ENCODE measurements at regions not wholly inside any gene's neighbourhood (a gene's known extent, or its start where the extent isn't known, plus 50 kb on each side); places are given as distances from the start of the nearest gene placed in this dataset.

DNA sequence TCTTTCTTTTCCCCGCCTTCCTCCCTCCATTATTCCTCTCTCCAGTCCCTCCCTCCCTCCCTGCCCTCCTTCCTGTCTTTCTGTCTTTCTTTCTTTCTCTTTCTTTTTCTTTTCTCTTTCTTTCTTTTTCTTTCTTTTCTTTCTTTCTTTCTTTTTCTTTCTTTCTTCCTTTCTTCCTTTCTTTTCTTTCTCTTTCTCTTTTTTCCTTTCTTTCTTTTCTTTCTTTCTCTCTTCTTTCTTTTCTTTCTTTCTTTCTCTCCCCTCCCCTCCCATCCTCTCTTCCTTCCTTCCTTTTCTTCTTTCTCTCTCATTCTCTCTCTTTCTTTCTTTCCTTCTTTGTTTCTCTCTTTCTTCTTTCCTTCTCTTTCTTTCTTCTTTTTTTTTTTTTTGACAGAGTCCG lies 402.2 kb upstream of the PLXNA2 start:
- no peak for DNase-seq

- no peak for DNase-seq
Measured at GRCh38 chr1:208648146-208648545, 404.0 kb upstream of the PLXNA2 start.

DNA sequence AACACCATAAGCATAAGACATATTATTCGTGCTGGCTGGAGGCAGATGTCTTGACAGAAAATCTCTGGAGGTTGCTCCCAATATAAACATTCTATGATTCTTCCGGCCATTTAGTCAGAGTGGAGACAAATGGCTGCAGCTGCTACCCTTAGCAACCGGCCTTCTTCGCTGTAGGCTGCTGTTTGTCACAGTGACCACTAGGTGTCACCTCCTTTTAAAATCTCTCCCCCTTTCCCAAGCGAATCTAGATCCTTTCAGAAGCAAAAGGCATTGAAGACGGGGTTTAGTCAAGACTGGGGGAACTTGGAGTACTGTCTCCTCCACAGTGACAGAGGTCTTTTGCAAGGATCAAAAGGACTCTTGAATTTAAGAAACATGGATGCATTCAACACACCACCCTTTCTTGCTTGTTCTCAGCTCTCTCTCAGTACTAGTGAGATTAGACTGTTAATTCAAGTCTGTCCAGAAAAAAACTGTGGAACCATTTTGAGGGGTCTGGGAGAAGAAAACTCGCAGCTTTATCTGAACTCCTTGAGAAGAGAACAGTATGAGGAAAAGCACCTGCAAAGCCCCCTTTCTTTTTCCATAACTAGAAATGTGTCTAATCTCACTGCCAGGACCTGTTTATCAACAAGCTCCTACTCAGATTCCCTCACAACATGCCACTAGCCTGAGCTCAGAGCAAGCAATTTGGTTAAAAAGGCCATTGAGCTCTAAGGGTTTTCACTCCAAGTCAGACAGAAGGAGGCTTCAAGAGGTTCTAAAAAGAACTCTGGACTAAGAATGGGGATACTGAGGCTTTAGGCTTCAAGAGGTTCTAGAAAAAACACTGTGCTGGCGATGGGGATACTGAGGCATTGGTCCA lies 408.3 kb upstream of the PLXNA2 start:
- peak; percentile 52 for DNase-seq

DNA sequence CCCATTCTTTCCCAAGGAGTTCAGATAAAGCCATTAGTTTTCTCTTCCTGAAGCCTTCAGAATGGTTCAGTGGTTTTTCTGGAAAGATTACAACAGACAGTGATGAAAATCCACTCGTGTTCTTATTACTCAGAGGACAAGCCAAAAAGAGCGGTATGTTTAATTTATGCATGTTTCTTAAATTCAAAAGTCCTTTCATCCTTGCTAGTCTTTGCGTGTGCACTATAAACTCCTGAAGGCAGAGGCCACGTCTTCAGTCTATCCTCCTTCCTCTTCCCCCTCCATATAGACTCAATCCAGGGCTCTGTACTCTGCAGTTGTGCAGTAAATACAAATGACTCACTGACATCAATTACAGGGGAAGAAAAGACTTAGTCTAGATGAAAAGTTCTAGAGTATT lies 409.2 kb upstream of the PLXNA2 start:
- DNase-seq = no peak

GRCh38 chr1:208654241-208654640 lies 410.1 kb upstream of the PLXNA2 start:
- peak; percentile 6 for DNase-seq

GRCh38 chr1:208665936-208666335 lies 421.8 kb upstream of the PLXNA2 start:
- no peak for DNase-seq

DNA sequence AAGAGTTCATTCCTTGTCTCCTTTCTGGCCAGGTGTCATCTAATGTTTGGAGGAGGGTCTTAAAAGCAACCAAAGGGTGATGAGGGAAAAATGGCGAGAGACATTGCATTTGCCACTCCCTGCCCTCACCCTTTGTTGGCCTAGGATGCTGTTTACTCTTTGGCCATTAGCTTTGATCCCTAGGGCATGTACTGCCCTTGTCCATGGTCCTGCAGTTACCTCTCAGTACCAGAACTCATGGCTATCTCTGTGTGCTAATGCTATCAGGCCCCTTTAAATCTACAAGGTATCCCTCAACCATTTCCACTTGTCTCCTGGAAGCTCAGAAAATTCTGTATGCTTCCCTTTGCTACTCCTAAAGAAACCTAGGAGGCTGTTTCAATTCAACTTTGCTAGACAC lies 424.8 kb upstream of the PLXNA2 start:
- no peak for DNase-seq

- DNase-seq = no peak
Measured at GRCh38 chr1:208670778-208671177, 426.6 kb upstream of the PLXNA2 start.

GRCh38 chr1:208681878-208682663 lies 437.9 kb upstream of the PLXNA2 start:
- no peak for DNase-seq

DNA sequence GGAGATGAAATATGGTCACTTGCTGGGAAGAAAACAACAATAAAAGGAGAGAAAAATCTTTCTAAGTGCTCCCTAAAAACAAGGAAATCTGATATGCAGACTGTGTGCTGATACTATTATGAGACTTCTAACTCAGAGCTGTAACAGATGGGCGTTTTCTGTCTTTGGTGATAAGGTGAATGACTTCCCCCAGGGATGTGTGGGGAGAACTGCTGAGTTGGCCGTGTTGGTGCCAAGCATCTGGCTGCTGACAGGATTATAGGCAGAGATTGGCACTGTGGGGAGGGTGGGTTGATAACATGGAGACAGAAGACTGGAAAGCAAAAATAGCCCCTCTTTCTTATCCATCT lies 438.5 kb upstream of the PLXNA2 start:
- no peak for DNase-seq

GRCh38 chr1:208683141-208683540 lies 439.0 kb upstream of the PLXNA2 start:
- no peak for DNase-seq

DNA sequence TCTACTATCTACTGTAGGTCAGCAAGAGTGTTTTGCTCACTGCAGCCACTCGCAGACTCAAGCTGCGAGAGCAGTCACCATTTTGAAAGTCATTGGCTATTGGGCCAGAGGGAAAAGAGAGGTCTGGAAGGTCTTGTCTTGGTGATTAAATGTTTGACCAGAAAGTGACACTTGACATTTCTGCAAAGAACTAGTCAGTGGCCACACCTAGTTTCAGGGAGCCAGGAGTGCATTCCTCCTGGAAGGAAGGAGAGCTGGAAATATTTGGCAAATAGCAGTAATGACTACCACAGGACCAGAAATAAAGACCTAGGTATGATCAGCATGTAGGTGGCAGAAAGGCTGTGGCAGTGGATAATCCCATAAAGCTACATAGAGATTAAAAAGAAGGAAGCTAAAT lies 440.0 kb upstream of the PLXNA2 start:
- DNase-seq = no peak

GRCh38 chr1:208686592-208686991 lies 442.4 kb upstream of the PLXNA2 start:
- DNase-seq = no peak

- DNase-seq = no peak
Measured at GRCh38 chr1:208688656-208689315, 444.6 kb upstream of the PLXNA2 start.

- no peak for DNase-seq
Measured at GRCh38 chr1:208691012-208691411, 446.8 kb upstream of the PLXNA2 start.

DNA sequence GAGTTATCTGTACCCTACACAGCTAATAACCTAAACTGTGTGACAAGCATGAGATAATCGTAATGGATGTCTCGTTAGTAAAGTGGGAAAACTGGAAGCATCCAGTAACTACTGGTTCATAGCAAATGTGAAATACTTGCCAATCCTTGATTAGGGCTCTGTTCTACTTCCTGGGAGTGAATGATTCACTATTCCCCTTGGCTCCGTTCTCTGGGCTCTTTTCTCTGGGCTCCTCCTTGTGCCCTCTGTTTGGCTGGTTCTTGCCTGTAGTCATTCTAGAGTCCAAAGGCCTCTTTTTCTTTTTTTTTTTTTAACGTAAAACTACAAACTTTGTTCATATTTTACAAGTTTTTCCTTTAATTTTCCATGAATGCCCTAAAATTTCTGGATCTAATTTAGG lies 465.8 kb upstream of the PLXNA2 start:
- no peak for DNase-seq

DNA sequence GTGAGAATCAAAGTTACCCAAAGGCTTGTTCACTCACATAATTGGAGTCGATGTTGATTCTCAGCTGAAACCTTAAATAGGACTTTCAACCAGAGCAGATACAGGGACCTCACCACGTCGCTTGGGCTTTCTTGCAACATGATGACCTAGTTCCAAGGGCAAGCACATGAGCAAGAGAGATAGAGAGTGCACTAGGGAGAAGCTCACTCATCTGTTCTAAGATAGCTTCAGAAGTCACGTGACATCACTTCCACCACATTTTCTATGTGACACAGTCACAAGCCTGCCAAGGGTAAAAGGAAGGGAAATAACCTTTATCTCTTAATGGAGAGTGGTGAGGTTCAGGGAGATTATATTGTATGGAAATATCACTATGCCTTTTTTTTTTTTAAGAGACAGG lies 470.1 kb upstream of the PLXNA2 start:
- DNase-seq = no peak

DNA sequence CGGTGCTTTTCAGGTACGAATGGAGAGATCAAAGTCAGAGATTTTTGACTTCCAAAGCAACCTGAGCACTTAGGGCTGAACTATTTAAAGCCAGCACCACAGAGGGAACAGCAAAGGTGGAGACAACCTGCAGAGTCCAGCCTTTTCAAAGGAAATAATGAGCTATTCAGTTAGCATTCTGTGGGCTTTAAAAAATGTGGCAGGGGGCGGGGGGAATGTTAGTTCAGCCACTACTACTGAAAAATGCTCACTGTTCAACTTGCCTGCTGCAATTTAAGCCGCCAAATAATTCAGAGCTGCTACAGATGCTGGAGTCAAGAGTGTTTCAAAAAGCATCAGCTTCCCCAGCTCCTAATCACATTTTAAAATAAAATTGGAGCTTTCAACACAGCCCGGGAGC lies 473.3 kb upstream of the PLXNA2 start:
- DNase-seq = no peak

DNA sequence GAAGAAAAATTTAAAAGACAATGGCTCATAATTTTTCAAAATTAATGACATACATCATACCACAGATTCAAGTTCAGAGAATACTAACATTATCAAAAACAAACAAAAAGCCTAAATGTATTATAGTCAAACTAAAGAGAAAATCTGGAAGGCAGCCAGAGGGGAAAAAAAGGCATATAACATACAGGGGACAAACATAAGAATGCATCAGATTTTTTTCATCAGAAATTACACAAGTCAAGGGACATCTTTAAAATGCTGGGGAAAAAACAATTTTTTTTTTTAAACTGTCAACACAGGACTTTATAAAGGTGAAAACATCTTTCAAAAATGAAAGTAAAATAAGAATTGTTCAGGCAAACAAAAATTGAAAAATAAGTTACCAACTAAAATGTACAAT lies 478.4 kb upstream of the PLXNA2 start:
- no peak for DNase-seq

DNA sequence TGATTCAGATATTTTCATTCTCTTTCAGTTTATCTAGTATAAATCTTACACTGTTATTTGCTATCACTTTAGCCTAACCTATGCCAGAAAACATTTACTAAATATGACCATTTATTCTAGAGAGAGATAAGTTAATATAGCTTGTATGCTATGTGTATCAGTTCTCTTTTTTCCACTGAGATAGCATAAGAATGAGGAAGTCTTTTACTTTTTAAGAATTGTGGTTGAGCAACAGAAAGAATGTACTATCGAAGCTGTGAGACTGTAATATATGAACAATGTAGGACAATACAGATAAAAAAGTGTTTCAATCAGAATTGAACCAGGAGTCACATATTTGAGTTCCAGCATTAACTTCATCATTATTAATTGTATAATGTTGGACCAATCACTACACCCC lies 479.9 kb upstream of the PLXNA2 start:
- no peak for DNase-seq

DNA sequence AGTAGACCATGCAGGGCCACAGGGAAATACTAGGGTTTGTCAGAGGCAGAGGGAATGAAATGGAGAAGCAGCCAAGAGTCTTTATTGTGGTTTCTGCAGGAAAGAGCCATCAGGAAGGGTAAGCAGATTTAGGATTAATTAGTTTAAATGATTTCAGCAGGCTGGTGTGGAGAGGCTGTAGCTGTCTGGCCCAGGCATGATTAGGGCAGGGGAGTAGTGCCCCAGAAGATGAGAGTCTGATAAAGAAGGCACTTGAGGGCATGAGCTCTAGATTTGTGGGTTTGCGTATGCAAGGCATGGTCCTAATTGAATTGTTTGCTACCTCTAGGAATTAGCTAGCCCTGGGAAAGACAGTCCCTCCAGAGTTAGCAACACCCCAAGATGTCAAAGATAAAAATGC lies 484.6 kb upstream of the PLXNA2 start:
- no peak for DNase-seq

DNA sequence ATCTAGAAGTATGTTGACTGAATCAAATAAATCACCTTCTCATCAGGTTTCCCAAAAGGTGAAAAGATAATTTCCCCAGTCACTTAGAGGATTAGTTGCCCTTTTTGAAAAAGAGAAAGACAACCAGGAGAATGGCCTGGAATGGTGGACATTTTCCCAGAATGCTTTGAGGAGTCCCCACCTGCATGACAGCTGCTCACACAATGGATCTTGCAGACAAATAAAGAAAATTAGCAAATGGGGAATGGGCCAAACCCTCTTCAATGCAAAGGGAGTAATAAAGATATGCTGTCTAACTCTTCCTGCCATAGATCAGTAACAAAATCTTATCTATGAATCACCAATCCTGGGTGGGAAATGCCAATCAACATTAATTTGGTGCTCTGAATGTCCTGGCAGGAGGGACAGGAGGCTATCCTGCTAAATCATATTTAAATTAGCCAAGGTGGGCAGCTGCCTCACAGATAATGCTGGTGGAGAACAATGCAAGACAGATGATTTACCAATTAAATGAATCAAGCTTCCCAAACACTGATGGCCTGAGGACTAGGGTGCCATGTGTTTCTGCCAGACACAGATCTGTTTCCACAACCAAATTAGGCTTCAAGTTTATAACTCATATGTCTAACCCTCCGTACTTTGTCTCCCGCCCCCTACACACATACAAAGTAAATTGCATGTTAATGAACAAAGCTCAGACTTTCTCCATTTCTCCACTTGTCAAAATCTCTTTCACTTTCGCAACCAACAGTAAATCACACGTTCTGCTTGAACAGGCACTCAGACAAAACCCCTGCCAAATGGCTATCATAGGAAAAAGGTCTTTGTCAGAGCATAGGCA lies 488.0 kb upstream of the PLXNA2 start:
- DNase-seq = peak; percentile 2

GRCh38 chr1:208737161-208737560 lies 493.0 kb upstream of the PLXNA2 start:
- DNase-seq = no peak
